HG03066 (cell line): ENCODE measurements at regions not wholly inside any gene's neighbourhood (a gene's known extent, or its start where the extent isn't known, plus 50 kb on each side); places are given as distances from the start of the nearest gene placed in this dataset.

ENCODE experiments used
- ATAC-seq: cut with Tn5 transposase; IDR thresholded peaks from one replicate; pipeline ENCODE4 v1.9.1; 2021; ENCODE audit warnings: low read depth; ENCODE audit not compliant: unreplicated experiment

DNA sequence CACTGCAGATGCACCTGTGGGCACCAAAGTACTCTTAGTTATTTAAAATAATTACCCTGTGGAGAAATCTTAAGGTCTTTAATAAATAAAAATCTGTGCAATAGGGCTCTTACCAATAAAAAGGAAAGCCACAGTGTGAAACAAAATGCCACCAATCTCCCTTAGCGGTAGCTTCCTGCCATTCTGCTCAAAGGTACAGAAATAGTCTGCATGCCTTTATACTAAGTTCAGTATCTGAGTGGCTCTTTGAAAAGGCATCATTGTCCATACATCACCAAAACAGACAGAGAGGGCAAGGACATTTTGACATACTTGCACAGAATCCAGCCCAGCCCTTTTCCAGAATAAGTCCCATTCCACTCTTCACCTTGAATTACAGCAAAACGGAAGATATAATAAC, 161.0 kb downstream of the KLF12 start:
- ATAC-seq, result no peak

- no peak for ATAC-seq
These were observed 161.7 kb downstream of the KLF12 start for GRCh38 chr13:73972545-73972944.

DNA sequence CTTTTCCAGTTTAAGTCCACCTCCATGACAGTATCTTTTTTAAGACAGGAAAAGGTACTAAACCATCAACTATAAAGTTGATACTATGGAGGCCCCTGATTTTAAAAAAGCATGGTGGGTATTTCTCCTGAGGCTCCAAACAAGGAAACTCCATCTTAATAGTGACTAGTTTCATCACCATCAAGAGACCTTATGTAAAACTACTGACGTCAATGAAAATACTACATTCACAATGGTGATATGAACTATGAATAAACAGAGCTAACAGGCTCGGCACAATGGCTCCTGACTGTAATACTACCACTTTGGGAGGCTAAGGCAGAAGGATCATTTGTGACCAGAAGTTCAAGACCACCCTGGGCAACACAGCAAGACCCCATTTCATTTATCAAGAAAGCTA, 162.7 kb downstream of the KLF12 start:
- ATAC-seq, result no peak

- no peak for ATAC-seq
These were observed 163.7 kb downstream of the KLF12 start for GRCh38 chr13:73970421-73971055.

GRCh38 chr13:73967397-73968165, 166.6 kb downstream of the KLF12 start:
- peak; percentile 100 for ATAC-seq

DNA sequence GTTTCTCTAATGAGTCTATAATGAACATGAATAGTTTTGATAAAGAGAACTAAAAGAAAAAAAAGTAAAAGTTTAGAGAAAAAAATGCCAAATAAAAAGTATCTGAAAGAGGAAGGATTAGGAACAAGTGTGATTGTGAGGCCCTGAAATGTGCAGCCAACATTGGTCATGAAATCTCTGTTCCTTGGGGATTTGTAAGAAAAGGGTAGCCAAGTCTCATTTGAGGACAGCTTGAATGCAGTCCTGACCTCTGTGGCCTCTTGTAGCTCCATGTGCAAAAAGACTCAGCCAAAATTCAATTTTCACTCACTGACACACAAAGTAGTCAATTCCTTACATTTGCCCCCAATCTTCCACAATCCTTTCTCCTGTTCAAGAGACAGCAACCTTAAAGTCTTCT, 167.9 kb downstream of the KLF12 start:
- ATAC-seq, result no peak

- ATAC-seq, result no peak
These were observed 171.9 kb downstream of the KLF12 start for GRCh38 chr13:73962284-73962683.

GRCh38 chr13:73961181-73961580, 173.0 kb downstream of the KLF12 start:
- ATAC-seq, result no peak

DNA sequence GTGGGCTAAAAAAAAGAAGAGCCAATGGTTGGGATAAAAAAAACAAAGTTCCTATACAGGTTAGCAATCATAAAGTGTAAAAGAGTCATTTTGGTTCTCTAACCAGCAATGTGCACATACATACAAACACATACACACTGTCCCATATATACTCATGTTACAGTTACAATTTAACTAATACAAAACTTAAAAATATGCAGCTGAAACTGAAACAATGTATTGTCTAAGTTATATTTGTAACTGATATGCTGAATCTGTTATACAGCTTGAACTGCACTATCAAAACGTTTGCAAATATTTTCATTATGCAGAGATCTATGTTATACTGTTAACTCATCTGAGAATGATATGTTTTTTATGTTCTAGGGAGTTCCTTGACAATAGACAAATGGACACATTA, 173.7 kb downstream of the KLF12 start:
- ATAC-seq, result peak; percentile 79

DNA sequence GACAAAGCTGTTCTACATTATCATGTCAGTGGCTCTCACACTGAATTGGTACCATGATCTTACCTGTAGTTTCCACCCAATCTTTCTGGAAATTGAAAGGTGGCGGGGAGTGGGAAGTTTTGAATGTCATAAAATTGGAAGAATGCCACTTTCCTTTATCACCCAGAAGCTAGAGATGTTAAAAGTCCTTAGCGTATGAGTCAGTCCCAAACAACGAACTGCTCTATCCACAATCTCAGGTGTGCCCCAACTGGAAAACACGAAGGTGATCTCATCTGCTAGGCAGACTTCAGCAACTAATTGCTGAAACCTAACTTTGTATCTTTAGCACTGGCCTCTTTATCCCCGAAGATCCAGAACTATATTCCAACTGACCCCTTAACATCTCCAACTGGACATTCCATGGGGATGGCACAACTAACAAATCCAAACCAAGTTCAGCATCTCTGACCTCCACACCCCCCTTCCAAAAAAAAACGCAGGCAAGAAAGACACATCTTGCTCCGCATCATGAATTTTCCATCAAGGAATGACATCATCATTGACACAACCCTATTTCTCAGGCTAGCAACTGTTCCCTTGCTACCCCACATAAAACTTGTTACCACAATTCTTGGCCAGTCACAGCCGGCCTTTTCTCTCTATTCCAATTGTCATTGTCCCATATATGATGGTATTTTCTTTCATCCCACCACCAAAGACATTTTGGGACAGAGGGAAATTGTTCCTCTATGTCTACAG, 175.4 kb downstream of the KLF12 start:
- ATAC-seq, result no peak

GRCh38 chr13:73957889-73958288, 176.3 kb downstream of the KLF12 start:
- ATAC-seq, result no peak

- ATAC-seq, result no peak
These were observed 177.3 kb downstream of the KLF12 start for GRCh38 chr13:73956795-73957408.

DNA sequence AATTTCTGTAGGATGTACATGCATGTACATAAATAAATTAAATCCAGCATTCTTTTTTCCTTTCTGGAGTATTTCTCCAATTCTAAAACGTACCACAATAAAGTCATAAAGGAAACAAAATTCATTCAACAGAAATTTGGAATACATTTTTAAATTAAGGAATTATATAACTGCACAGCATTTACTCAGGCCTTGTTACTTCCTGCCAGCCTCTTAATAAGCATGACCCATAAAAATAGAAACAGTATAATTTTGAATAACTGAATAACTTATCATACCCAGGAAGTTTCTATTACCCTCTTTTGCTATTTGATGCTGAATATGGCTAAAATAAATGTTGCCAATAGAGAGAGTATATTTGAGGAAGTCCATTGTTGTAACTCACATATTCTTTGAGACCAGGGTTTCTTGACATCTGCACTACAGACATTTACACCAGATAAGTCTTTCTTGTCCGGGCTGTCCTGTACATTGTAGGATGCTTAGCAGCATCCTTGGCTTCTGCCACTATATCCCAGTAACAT, 178.2 kb downstream of the KLF12 start:
- no peak for ATAC-seq

GRCh38 chr13:73954808-73955207, 179.4 kb downstream of the KLF12 start:
- peak; percentile 69 for ATAC-seq

- ATAC-seq, result no peak
These were observed 181.6 kb downstream of the KLF12 start for GRCh38 chr13:73952648-73953047.

DNA sequence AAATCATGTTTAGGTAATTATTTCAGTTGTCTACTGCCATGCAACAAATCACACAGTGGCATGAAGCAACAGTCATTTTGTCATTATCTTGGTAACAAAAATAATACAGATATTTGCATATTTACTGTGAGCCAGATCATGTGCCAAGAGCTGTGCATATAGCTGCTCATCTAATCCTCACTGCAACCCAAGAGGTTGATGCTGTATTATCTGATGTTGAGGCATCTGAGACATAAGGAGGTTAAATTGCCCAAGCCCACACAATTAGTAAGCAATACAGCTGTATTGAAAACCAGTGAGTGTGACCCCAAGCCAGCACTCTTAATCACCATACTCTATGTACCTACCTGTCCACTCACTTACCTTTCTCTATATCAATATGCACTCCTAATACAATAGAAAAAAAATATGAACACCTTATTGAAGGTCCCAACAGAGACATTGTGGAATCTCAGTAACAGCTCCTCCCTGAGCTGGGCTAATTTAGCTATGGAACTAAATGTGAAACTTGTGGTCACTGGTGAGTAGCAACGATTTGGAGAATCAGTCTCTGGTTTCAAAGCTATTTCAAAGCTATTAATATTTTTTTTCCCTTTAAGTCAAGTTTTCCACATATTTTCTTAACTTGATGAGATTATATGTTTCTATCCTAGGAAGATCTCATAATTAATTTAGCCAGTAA, 185.2 kb downstream of the KLF12 start:
- ATAC-seq, result no peak

- no peak for ATAC-seq
These were observed 188.3 kb downstream of the KLF12 start for GRCh38 chr13:73945871-73946270.

DNA sequence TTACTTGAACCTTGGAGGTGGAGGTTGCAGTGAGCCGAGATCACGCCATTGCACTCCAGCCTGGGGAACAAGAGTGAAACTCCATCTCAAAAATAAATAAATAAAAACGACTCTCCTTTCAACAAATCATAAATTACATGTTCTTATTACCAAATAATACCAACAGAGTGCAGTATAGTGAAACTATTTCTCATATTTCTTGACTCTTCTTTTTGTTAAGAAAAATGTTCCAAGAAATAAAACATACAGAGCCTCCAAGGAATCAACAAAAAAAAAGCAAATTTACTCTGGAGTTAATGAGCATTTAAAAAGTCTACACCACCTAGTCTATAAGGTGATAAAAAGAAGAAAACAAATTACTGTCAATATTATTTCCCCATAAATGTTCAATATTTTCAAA, 188.8 kb downstream of the KLF12 start:
- no peak for ATAC-seq

DNA sequence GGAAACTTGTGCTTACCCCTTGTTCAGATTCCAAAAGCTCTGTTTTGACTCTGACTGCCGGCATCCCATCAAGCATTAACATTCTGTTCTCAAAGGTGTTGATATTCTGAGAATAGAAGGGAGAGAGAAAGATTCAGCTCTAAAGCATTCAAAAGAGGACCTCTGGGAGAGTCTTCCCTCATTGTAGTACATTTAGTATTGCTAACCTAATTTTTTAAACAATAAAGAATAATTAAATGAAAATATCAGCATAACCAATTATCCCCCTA, 190.3 kb downstream of the KLF12 start:
- ATAC-seq, result no peak

GRCh38 chr13:73943137-73943964, 190.9 kb downstream of the KLF12 start:
- no peak for ATAC-seq
